NB4 (cell line): ENCODE measurements at regions not wholly inside any gene's neighbourhood (a gene's known extent, or its start where the extent isn't known, plus 50 kb on each side); places are given as distances from the start of the nearest gene placed in this dataset.
"Not testable (repeated sequence)": the region's sequence is repeated elsewhere in the genome, so short reads cannot be mapped to it uniquely, and the experiment has no call there.

Source experiments
- DNase-seq: peaks from one replicate; pipeline ENCODE4 v3.0.0; 2010; ENCODE audit warnings: low read depth
- H3K4me3 ChIP-seq: one replicate; pipeline ENCODE4 v1.5.1; 2011; ENCODE audit warnings: mild to moderate bottlenecking, low read depth, low read length, moderate library complexity
- CTCF ChIP-seq: IDR thresholded peaks from one replicate; pipeline ENCODE4 v1.5.1; 2012; ENCODE audit warnings: low read depth, low read length
- MAX ChIP-seq: IDR thresholded peaks from 2 replicates; pipeline ENCODE4 v1.6.1; 2011; ENCODE audit warnings: low read depth, low read length
- MYC ChIP-seq: IDR thresholded peaks from 2 replicates; pipeline ENCODE4 v1.6.1; 2011; ENCODE audit warnings: low read depth, low read length
- POLR2A ChIP-seq: IDR thresholded peaks from 2 replicates; pipeline ENCODE4 v1.6.1; 2011; ENCODE audit warnings: mild to moderate bottlenecking; ENCODE audit not compliant: insufficient read length; ENCODE audit errors: extremely low read depth

- no peak for DNase-seq
- no peak overlapping the region for H3K4me3 ChIP-seq
- TF ChIP-seq CTCF (no peak), MAX (no peak), POLR2A (no peak), MYC (no peak)
These were observed 115.6 kb upstream of the KLF14 start for GRCh38 chr7:130849604-130850003.

- TF ChIP-seq POLR2A (no peak), MYC (no peak), MAX (no peak), CTCF (no peak)
- DNase-seq, result no peak
- H3K4me3 ChIP-seq, result no peak overlapping the region
These were observed 116.9 kb upstream of the KLF14 start for GRCh38 chr7:130850956-130851355.

- no peak overlapping the region for H3K4me3 ChIP-seq
- no peak for DNase-seq
- TF ChIP-seq POLR2A (no peak), MAX (no peak), MYC (no peak), CTCF (no peak)
These were observed 118.9 kb upstream of the KLF14 start for GRCh38 chr7:130852867-130853266.

- no peak overlapping the region for H3K4me3 ChIP-seq
- no peak for TF ChIP-seq MAX
- no peak for TF ChIP-seq POLR2A
- TF ChIP-seq MYC, result no peak
- TF ChIP-seq CTCF, result no peak
- DNase-seq, result no peak
These were observed 119.7 kb upstream of the KLF14 start for GRCh38 chr7:130853503-130854279.

- no peak overlapping the region for H3K4me3 ChIP-seq
- DNase-seq, result no peak
- no peak for TF ChIP-seq MAX
- TF ChIP-seq MYC, result no peak
- no peak for TF ChIP-seq CTCF
- no peak for TF ChIP-seq POLR2A
These were observed 120.5 kb upstream of the KLF14 start for GRCh38 chr7:130854481-130854880.

GRCh38 chr7:130856866-130857265, 122.9 kb upstream of the KLF14 start:
- no peak for TF ChIP-seq MYC
- TF ChIP-seq POLR2A, result no peak
- no peak for TF ChIP-seq MAX
- TF ChIP-seq CTCF, result no peak
- no peak overlapping the region for H3K4me3 ChIP-seq
- no peak for DNase-seq

GRCh38 chr7:130860832-130861231, 126.8 kb upstream of the KLF14 start:
- not testable (repeated sequence) for H3K4me3 ChIP-seq, DNase-seq
